HL-60/S4 treated with phorbol 12-myristate 13-acetate at 8.2 ng/mL for 4 days and 3 days (cell line): ENCODE measurements at regions not wholly inside any gene's neighbourhood (a gene's known extent, or its start where the extent isn't known, plus 50 kb on each side); places are given as distances from the start of the nearest gene placed in this dataset.
"Not testable (repeated sequence)": the region's sequence is repeated elsewhere in the genome, so short reads cannot be mapped to it uniquely, and the experiment has no call there.

Experiments used
- in situ Hi-C: fragments of 300-500 bp; cut with MboI; formaldehyde crosslinking; loops from 2 replicates; pipeline ENCODE4 v1.15.0; 2022; ENCODE audit warnings: low sequenced_read_pairs

DNA sequence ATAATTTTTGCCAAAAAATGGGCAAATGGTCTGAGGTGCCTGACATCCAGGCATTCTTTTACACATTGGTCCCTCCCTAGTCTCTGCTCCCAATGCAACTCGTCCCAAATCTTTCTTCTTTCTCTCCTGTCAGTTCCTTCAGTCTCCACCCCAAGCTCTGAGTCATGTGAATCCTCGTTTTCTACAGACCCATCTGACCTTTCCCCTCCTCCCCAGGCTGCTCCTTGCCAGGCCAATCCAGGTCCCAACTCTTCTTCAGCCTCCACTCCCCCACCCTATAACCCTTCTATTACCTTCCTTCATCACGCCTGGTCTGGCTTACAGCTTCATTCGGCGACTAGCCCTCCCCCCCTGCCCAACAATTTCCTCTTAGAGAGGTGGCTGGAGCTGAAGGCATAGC is 55.3 kb downstream of the BBS10 start:
- in situ Hi-C loops: not testable (repeated sequence)

DNA sequence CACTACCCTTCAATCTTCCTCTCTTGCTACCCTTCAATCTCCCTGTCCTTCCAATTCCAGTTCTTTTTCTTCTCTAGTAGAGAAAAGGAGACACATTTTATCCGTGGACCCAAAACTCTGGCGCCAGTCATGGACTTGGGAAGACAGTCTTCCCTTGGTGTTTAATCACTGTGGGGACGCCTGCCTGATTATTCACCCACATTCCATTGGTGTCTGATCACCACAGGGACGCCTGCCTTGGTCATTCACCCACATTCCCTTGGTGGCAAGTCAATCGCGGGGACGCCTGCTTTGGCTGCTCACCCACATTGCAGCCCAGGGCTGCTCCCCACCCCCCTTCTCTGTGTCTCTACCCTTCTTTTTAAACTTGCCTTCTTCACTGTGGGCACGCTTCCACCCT is 55.9 kb downstream of the BBS10 start:
- in situ Hi-C loops: not testable (repeated sequence)

DNA sequence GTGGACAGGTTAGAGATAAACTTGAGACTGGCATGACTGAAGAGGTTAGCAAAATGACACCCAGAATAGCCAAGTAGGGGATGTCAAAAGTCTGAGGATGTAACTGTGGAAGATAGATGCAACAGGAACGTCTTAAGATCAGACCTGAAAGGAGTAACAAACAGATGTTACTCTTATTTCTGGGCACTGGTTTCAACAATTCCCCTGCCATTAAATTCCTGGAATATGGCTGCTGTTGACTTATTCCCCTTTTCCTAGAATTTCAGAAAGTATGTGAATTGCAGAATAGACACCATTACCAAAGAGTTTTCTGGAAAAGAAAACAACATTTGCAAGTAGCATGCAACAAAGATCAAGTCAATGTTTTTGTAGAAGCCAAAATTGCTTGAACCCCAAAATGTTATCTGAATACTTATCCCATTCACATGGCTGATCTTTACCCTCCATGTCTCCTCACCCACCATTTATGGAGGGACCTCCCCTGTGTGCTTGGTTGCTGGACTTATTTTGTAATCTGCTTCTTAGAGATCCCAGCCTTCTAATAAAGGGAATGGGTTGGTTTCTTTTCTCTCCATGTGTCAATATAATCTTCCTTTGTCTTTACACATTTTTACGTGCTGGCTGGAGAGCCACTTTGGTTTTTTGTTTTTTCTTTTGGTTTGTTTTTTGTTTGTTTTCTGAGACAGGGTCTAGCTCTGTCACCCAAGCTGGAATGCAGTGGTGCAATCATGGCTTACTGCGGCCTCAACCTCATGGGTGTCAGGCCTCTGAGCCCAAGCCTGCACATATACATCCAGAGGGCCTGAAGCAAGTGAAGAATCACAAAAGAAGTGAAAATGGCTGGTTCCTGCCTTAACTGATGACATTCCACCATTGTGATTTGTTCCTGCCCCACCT is 57.0 kb downstream of the BBS10 start:
- in situ Hi-C loops: no loop called here

DNA sequence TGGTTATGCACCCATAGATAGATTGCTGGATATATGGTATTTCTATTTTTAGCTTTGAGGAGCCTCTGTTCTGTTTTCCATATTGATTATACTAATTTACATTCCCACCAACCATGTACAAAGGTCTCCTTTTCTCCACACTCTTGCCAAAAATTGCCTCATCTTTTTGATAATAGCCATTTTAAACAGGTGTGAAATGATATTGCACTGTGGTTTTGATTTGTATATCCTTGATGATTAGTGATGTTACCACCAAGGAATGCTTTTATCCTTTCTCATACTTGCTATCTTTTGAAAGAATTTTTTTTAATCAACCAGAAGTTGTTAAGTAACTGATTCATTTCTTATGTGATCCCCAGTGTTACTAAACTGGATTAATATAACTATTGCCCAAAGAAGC is 60.0 kb downstream of the BBS10 start:
- in situ Hi-C loops: no loop called here

DNA sequence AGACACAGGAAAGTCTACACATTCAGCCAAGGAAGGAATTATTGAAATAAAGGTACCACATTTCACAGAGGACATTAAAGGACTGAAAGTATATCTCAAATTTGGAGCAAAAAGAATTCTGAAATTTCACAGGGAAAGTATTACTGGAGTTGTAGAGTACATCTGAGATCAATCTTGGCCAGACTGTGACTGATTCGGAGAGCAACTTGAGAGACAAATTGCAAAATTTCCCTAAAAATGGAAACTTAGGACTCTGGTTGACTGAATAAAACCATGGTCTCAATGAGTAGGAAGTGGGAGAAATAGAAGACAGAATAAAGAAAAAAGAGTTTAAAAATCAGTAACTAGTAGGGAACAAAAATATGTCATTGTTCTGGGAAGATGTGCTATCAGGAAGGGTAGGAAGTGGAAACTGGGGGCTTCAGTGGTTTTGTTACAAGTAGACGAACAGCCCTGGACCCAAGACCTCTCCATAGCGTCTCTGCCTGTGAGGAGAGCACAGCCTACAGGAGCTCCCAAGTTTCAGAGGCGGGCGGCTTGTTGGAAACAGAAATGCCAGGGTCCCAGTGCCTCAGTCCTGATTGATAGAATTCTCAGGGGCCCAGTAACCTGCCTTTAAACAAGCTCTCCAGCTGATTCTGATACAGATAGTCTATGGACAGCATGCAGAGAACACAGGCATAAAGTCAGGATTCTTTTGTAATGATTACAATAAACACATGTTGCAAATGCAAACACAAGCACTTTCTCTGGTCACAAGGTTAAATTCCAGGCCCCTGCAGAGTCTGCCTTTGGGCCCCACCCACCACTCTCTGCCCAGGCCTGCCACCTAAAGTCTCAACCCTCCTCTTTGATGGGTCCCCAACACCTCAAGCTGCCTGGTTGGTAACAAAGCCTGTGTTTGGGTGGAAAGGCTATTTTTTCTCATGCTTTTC is 63.1 kb downstream of the BBS10 start:
- in situ Hi-C loops: no loop called here

DNA sequence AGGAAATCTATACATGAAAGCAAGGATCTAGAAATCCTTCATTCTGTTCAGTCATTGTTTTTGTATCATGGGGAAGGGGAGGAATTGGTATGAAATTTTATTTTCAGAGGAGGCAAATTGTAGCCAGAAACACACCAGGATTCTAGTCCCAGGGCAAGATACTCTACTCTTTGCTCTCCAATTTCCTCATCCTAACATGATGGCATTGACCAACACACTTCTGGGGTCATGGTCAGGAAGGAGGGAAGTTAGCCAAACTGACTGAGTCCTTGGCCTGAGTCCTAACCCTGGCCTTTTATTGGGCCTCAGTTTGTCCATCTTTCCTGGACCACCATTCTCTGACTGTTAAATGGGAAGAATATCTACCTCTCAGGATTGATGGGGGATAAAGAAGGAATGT is 65.5 kb downstream of the BBS10 start:
- in situ Hi-C loops: no loop called here

DNA sequence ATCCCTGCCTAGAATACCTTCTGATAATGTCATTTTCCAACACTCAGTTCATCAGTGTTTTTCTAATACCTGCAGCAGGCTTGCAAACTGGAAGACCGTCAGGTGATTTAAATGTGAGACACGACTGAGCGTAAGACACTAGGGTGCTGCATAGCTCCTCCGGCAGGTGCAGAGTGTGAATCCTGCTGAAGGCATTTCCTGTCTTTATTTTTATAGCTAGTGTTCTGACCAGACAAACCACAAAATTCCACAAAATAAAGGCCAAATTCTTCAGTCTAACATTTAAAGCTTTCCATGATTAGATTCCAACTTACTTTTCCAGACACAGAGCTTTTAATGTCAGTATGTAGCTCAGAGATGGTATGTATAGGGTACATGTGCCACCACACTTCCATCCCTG is 70.7 kb downstream of the BBS10 start:
- in situ Hi-C loops: no loop called here

DNA sequence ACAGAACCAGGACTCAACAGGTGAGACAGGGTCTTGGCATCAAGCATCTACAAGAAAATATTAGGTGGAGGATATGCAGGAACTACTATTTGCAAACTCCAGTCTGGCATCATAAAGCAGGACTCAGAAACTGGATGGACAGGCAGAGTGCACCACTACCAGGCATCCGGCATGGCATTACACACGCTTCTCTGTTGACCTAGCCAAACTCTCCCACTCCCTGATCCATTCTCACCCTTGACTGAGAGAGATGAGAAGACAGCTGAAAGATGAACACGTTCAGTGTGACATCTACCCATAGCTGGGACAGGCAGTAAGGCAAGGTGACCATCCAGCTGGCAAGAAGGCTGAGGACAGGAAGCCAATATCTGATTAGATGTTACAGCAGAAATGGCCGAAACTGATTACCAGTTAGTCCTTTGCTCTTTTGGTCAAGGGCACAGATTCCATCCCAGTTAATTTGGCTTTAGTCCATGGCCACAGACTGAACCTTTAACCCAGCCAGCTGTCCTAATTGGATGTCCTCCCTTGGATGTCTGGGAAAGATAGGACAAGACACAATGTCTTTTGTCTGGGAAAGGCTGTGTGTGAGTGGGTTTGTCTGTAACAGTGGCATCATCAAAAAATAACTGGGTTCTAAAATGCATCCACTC is 71.6 kb downstream of the BBS10 start:
- in situ Hi-C loops: no loop called here

DNA sequence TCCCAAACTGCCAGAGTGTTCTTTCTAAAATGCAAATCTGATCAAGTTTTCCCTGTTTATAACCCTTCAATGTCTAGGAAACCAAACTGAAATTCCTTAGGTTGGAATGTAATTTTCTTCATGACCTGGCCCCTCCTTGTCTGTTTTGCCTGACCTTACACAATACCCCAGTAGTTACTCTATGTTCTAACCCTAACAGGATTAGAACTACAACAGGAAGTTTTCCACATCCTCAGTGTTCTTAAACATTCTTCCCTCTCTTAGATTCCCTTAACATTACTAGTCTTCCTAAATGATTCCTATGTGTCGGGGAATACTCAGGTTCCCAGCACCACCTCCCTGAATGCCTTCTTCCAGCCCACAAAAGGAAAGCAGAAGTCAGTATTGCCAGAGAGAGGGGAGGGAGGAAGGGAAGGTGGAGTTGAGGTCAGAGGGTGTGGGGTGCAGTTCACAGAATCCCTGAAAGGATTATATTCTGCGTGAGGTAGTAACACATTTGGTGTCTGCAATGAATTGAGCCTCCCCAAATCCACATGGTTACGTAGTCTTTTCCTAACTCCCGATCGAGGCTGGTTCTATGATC is 72.6 kb downstream of the BBS10 start:
- in situ Hi-C loops: no loop called here

DNA sequence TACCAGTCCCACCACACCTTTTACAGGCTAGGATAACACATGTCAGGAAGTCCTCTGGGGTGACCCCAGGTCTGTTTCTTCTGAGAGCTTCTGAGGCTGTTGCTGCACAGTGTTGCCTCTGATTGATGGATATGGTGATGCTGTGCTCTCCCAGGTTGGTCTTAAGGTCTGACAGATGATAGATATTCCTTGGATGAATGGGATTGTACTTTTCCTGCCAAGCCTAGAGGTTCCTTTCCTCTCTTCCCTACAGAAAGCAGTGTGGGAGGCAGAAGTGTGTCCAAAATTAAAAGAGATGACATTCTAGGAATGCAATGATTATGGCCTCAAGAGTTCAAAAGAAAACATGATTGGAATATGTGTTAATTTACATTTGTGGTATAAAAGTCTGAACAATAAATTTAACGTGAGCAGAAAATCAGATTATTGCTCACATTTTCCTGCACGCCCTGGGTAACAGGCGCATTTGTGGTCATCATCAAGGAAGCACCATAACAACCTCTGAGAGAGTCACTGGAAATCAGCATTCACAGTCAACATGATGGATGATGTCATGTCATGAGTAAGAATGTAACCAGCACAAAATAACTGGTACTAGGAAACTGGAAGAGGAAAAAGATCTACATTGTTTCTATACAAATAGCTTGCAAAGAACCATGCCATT is 73.7 kb downstream of the BBS10 start:
- in situ Hi-C loops: no loop called here

DNA sequence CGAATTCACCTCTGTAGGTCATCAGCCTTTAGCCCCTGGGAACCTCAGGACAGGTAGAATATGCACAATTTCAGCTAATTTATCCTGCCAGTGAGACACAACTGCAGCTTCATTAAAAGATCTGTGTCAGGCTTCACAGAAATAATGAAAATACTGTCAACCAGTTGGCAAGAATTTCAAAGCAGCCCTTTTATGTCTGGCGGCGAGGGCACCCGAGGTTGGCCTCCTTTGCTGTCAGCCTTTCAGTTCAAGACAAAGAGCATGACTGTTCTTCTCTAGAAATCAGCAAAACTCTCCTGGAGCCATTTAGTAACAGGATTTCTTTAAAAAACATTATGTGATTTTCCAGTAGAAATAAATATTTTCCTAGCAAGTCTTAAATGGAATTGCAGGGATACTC is 75.9 kb downstream of the BBS10 start:
- in situ Hi-C loops: no loop called here

DNA sequence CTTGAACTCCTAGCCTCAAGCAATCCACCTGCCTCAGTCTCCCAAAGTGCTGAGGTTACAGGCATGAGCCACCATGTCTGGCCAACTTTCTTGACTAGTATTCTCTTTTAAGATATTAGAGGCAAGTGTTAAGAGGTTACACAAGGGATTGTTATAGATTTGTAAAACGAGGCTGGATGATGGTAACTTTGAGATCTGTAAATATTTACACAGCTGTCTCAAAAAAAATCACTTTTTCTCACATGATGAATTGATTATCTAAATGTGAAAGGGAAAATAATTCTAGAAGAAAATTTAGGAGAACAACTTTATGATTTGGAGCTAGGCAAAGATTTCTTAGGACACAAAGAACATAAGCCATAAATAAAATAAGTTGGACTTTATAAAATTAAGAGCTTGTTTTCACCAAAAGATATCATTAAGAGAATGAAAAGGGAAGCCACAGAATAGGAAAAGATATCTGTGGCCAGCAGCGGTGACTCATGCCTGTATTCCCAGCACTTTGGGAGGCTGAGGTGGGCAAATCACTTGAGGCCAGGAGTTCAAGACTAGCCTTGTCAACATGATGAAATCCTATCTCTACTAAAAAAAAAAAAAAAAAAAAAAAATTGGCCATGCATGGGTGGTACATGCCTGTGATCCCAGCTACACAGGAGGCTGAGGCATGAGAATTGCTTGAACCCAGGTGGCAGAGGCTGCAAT is 77.4 kb downstream of the BBS10 start:
- in situ Hi-C loops: no loop called here

DNA sequence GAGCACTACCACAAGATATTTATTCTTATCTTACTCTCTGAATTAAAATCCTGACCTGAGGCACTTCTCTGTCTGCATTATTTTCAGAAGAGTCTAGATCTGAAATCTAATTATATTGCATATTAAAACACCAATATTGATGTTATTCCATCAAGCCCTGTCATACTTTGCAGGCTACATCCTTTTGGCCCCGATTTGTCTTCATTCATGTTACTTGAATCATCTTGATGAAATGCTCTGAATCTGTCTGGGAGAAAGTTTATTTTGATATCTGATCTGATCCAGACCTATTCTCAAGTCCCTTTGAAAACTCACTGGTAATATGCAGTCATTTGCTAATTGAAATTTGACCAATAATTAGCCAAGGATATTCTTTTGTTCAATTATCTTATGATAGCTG is 79.9 kb downstream of the BBS10 start:
- in situ Hi-C loops: no loop called here

DNA sequence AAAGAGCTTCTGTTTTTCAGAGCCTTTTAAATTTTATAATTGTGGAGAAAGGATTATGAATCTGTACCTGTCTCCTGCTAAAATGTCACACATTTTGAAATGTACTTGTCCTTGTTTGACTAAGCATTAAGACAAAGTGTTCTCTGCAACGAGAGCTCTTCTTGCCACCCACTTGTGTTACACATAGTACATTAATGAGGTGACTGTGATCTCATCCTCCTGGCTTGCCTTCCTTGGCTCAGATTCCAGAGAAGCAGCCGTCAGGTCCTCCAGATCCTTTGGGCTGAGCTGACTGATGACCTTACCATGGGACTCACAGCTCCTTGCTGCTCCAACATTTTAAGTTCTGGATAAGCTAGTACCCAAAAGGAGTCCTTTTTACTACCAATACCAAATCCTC is 81.4 kb downstream of the BBS10 start:
- in situ Hi-C loops: no loop called here

DNA sequence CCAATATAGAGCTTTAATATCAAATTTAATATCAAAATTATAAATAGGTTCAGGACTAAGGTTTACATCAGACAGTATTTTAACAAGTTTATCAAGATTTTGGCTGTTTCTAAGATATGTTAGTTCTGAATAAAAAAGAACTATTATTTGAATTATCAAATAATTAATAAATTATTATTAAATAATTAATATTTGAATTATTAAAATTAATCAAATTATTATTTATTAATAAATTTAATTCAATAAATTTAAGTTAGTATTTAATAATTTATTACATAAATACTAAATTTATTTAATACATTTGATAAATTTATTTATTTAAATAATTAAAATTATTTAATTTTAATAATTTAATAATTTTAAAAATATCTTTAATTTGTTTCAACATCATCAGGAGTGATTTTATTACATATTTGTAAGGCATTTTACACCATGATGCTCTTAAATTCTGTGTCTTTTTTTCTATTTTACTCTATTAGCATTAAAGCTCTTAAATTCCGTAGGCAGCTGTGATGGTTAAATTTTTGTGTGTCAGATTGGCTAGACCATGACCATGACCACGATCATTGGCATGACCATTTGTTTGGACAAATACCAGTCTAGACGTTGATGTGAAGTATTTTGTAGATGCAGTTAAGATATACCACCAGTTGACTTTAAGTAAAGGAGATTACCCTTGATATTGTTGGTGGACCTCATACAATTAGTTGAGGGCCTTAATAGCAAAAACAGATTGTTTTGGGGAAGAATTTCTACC is 82.6 kb downstream of the BBS10 start:
- in situ Hi-C loops: no loop called here

DNA sequence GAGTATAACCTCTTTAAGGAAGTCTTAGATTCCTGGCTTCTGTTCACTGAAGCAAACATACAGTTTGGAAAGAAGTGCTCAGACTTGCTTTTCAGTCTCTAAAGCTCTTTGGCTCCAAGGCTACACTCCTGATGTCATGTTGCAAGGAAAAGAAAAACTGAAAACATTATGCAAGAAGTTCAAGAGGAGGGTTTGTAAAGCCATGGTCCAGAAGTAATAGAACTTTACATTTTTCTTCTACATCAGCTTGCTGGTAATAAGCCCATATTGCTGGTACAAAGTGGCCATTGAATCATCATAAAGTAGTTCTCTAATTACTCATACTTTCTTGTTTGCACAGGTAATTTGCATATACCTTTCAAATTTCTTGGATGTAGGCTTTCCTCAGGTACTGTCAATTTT is 83.6 kb downstream of the BBS10 start:
- in situ Hi-C loops: no loop called here

DNA sequence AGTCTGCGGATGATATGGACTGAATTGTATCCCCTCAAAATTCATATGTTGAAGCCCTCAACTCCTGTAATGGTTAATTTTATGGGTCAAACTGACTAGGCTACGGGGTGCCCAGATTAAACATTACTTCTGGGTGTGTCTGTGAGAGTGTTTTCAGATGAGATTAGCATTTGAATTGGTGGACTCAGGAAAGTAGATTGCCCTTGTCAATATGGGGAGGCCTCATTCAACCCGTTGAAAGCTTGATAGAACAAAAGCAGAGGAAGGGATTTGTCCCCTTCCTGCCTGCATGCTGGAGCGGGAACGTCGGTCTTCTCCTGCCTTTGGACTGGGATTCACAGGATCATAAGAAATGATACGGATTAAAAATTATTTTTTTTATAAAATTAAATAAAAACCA is 84.5 kb downstream of the BBS10 start:
- in situ Hi-C loops: no loop called here

DNA sequence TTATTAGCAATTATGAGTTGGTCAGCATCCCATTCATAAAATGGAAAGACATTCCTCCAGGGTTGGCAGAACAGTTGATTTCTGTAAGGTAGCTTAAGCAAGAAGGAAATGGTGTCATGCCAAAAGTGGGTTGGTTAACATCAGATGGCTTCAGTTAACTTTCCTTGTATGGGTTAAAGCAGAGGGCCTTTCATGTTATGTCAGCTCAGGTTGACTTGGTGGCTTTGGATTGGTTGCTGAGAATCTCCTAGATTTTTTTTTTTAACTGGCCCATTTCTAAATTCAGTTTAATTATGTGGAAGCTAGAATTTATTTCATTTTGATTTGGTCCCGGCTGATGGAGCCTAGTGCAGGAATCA is 87.8 kb downstream of the BBS10 start:
- in situ Hi-C loops: no loop called here

DNA sequence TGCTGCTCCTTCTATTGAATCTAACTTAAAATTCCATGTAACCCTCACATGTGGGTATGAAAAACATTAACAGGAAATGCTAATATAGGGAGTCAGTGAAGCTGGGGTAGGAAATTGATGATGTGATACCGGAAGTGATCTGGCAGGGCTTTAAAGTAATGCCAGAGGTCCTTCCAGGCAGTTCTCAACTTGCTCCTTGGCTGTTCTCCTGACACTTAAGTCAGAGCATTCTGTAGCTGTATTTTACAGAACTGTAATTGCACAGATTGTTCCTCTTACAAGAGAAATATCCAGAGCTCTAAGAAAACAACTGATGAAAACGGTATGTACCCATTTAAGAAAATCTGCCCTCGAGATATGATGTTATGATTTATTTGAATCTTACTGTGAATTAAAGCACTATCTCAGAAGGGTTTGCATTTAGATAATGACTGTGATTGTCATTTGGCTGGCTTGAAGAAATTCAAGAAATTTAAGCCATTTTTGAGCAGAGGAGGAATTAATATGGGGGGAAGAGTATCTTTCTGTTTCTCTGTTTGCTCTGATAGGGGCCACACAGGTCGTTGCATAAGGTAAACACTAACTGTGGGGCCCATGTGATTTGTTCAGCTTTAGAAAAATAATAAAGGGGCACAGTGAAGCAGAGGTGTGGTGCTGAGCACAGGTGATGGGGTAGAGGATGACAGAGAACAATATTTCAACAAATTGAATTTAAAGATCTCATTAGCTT is 88.4 kb downstream of the BBS10 start:
- in situ Hi-C loops: no loop called here
